Activated naive CD8-positive, alpha-beta T cell treated with anti-CD3 and anti-CD28 coated beads for 36 hours (primary cell): ENCODE measurements at regions not wholly inside any gene's neighbourhood (a gene's known extent, or its start where the extent isn't known, plus 50 kb on each side); places are given as distances from the start of the nearest gene placed in this dataset.

ENCODE experiments used
- DNase-seq: peaks from one replicate; pipeline ENCODE4 v3.0.0; 2021
- H3K27ac Mint-ChIP-seq: one replicate; pipeline ENCODE4 v1.8.0; 2022; ENCODE audit warnings: mild to moderate bottlenecking, moderate library complexity, mixed read lengths
- H3K27me3 Mint-ChIP-seq: one replicate; pipeline ENCODE4 v1.8.0; 2022; ENCODE audit warnings: mild to moderate bottlenecking, mixed read lengths
- H3K36me3 Mint-ChIP-seq: one replicate; pipeline ENCODE4 v1.8.0; 2021; ENCODE audit warnings: mild to moderate bottlenecking, mixed read lengths
- H3K4me1 Mint-ChIP-seq: one replicate; pipeline ENCODE4 v1.8.0; 2021; ENCODE audit warnings: mixed read lengths
- H3K4me3 Mint-ChIP-seq: one replicate; pipeline ENCODE4 v1.8.0; 2022; ENCODE audit warnings: mild to moderate bottlenecking, moderate library complexity, mixed read lengths
- H3K9me3 Mint-ChIP-seq: one replicate; pipeline ENCODE4 v1.8.0; 2022; ENCODE audit warnings: mixed read lengths

DNA sequence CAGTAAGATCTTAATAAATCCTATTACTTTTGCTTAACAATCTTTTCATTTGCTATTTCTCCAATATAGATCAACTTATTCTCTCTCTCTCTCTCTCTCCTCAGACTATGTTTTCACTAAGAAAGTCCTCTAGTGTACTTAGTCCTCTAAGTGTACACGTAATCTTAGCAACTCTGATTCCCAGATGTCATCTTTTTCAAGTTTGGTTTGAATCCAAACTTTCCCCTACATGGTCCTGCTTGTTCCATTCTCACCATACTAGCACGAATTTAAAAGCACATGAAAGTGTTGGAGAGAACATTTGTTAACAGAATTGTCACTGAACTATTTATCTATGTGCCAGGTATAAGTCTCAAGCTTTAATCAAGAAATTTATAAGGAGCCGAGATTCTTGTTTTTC lies 202.9 kb downstream of the SPRY2 start:
- no peak overlapping the region for H3K4me3 Mint-ChIP-seq
- no peak overlapping the region for H3K27ac Mint-ChIP-seq
- no peaks in the 10 kb centered on the region for H3K36me3 Mint-ChIP-seq
- no peak for DNase-seq
- peaks cover 4% of the 10 kb centered on the region for H3K27me3 Mint-ChIP-seq
- H3K4me1 Mint-ChIP-seq = no peaks in the 10 kb centered on the region
- no peaks in the 10 kb centered on the region for H3K9me3 Mint-ChIP-seq

- no peaks in the 10 kb centered on the region for H3K36me3 Mint-ChIP-seq
- H3K4me1 Mint-ChIP-seq = no peaks in the 10 kb centered on the region
- H3K9me3 Mint-ChIP-seq = no peaks in the 10 kb centered on the region
- peaks cover 9% of the 10 kb centered on the region for H3K27me3 Mint-ChIP-seq
- no peak overlapping the region for H3K4me3 Mint-ChIP-seq
- no peak for DNase-seq
- H3K27ac Mint-ChIP-seq = no peak overlapping the region
Measured at GRCh38 chr13:80134346-80134745, 206.6 kb downstream of the SPRY2 start.

GRCh38 chr13:80133631-80134261 lies 207.2 kb downstream of the SPRY2 start:
- Mint-ChIP-seq H3K4me1 (no peaks in the 10 kb centered on the region), H3K36me3 (no peaks in the 10 kb centered on the region), H3K9me3 (no peaks in the 10 kb centered on the region), H3K27me3 (peaks cover 9% of the 10 kb centered on the region), H3K27ac (no peak overlapping the region), H3K4me3 (no peak overlapping the region)
- no peak for DNase-seq

DNA sequence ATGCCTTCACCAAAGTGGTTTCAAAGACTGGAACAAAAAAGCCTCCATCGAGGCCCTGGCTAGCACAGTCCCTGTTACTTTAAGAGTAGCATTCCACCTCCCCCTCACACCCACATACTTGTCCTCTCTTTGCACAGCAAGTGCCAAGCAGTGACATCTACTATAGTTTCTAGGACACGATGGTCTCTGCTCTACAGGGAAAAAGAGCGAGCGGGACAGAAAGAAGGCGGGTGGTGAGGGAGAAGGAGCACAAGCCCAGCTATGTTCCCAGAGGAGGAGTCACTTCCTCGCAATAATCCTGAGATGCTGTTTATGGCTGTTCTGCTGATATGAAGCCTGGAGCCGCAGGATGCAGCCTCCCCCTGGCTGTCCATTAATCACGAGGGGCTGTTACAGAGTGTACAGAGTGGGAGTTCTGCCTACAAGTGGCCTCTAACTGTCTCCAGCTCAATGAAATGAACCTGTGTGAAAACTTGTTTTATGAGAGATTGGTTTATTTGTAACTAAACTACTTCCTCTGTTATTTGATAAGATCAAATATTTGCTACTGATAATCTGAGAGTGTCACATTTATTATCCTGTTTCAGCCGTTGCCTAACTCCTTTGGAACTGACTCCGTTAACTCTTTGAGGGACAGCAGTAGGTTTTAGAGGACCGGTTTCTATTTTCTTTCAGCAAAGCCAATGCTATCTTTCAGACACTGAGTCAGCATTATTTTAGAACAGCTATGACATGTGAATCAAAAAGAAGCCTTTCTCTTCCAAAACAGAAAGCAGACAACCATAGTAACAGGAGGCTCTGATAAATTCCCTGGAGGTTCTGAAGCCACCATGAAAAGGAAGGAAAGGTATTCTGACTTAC lies 208.0 kb downstream of the SPRY2 start:
- H3K4me3 Mint-ChIP-seq = no peak overlapping the region
- no peaks in the 10 kb centered on the region for H3K36me3 Mint-ChIP-seq
- no peaks in the 10 kb centered on the region for H3K9me3 Mint-ChIP-seq
- H3K4me1 Mint-ChIP-seq = no peaks in the 10 kb centered on the region
- no peak for DNase-seq
- no peak overlapping the region for H3K27ac Mint-ChIP-seq
- H3K27me3 Mint-ChIP-seq = peaks cover 7% of the 10 kb centered on the region

- no peaks in the 10 kb centered on the region for H3K4me1 Mint-ChIP-seq
- no peak overlapping the region for H3K27ac Mint-ChIP-seq
- DNase-seq = no peak
- no peak overlapping the region for H3K4me3 Mint-ChIP-seq
- peaks cover 5% of the 10 kb centered on the region for H3K27me3 Mint-ChIP-seq
- no peaks in the 10 kb centered on the region for H3K36me3 Mint-ChIP-seq
- no peaks in the 10 kb centered on the region for H3K9me3 Mint-ChIP-seq
Measured at GRCh38 chr13:80131204-80131603, 209.7 kb downstream of the SPRY2 start.

DNA sequence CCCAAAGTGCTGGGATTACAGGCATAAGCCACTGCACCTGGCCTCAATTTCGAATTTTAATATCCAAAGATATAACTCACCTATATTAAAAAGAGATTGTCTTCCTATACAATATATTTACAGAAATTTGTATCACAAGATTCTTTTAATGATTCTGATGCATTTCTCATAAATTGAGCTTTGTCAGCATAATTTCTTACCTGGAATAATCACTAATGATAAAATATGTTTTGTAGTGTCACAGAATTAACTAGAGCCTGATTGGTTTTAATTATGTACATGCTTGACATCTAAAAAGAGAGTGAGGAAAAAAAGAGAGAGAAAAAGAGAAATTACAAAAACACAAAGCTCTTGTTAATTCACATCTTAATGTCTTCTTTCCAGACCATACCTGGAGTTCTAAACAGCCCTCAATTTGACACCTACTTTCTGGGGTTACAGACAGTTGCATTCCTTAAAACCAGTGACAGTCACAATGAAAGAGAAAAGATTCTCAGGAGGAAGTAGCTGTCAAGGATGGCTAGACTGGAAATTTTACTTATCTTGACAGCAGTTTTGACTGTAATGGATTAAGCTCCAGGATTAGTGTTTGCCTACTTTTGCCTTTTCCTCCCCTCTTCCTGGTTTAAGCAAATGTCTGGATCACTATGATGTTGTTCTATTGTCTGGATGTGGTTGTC lies 214.4 kb downstream of the SPRY2 start:
- Mint-ChIP-seq H3K4me1 (no peaks in the 10 kb centered on the region), H3K27ac (no peak overlapping the region), H3K27me3 (no peaks in the 10 kb centered on the region), H3K9me3 (no peaks in the 10 kb centered on the region), H3K4me3 (no peak overlapping the region), H3K36me3 (no peaks in the 10 kb centered on the region)
- DNase-seq = no peak

GRCh38 chr13:80123945-80124344 lies 217.0 kb downstream of the SPRY2 start:
- H3K4me3 Mint-ChIP-seq = no peak overlapping the region
- no peaks in the 10 kb centered on the region for H3K27me3 Mint-ChIP-seq
- no peak for DNase-seq
- H3K9me3 Mint-ChIP-seq = no peaks in the 10 kb centered on the region
- H3K36me3 Mint-ChIP-seq = no peaks in the 10 kb centered on the region
- H3K4me1 Mint-ChIP-seq = no peaks in the 10 kb centered on the region
- no peak overlapping the region for H3K27ac Mint-ChIP-seq

DNA sequence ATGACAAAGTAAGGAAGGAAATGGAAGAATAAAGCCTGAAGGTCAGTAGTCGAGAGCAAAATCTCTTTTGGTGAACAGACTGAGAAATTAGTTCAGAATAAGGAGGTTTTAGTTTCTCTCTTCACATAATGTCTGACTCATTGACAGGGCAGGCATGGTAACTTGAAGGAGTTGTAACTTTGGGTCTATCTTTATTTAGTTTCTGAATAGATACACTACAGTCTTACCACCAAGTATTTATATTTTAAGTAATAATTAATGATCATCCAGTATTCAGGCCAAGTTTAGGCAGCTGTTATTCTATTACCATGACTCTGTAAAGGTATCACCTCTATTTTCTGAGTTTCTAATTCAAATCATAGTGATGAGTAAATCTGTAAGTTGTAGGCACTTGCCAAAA lies 219.9 kb downstream of the SPRY2 start:
- Mint-ChIP-seq H3K4me1 (no peaks in the 10 kb centered on the region), H3K4me3 (no peak overlapping the region)

DNA sequence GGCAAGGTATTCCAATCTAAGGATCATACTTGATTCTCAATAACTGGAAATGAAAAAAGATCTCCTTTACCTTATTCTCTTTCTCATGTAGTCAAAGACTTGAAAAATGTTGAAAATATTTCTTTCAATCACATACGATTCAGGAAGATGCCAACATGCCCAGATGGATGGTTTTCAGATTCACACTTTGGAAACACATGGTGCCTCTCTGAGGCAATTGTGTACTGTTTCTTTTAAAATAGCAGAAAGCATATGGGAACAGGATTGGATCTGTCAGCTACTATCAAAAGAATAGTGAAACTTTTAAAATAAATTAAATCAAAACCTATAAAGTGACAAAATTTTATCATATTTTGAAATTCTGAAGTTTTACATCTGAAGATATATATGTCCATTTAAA lies 222.4 kb downstream of the SPRY2 start:
- DNase-seq = no peak
- Mint-ChIP-seq H3K9me3 (no peaks in the 10 kb centered on the region), H3K4me3 (no peak overlapping the region), H3K27ac (no peak overlapping the region), H3K36me3 (no peaks in the 10 kb centered on the region), H3K27me3 (no peaks in the 10 kb centered on the region), H3K4me1 (no peaks in the 10 kb centered on the region)

More for the DNA sequence above, 219.9 kb downstream of the SPRY2 start:
- H3K27ac Mint-ChIP-seq = no peak overlapping the region
- H3K9me3 Mint-ChIP-seq = no peaks in the 10 kb centered on the region
- H3K36me3 Mint-ChIP-seq = no peaks in the 10 kb centered on the region
- DNase-seq = no peak
- no peaks in the 10 kb centered on the region for H3K27me3 Mint-ChIP-seq

DNA sequence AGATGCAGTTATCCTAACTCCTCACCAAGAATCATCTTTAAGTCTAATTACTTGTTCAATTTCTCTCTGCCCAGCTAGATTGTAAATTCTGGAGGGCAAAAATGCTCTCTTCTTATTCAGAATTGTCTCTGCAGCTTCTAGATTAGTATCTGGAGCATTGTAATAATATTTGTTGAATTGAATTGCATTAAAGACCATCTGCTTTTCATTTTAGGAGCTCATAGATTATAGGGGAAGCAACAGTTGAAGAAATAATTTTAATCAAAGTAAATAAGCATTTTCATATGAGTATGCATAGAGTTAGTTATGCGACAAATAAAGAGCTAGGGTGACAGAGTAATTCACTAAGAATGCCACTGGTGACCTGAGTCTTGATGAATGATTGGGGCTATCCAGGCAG lies 222.8 kb downstream of the SPRY2 start:
- Mint-ChIP-seq H3K4me3 (no peak overlapping the region), H3K36me3 (no peaks in the 10 kb centered on the region), H3K9me3 (no peaks in the 10 kb centered on the region), H3K27me3 (no peaks in the 10 kb centered on the region), H3K4me1 (no peaks in the 10 kb centered on the region), H3K27ac (no peak overlapping the region)
- no peak for DNase-seq

- Mint-ChIP-seq H3K4me1 (no peaks in the 10 kb centered on the region), H3K36me3 (no peaks in the 10 kb centered on the region), H3K4me3 (no peak overlapping the region), H3K27me3 (no peaks in the 10 kb centered on the region), H3K9me3 (no peaks in the 10 kb centered on the region), H3K27ac (no peak overlapping the region)
- no peak for DNase-seq
Measured at GRCh38 chr13:80117515-80117914, 223.4 kb downstream of the SPRY2 start.

DNA sequence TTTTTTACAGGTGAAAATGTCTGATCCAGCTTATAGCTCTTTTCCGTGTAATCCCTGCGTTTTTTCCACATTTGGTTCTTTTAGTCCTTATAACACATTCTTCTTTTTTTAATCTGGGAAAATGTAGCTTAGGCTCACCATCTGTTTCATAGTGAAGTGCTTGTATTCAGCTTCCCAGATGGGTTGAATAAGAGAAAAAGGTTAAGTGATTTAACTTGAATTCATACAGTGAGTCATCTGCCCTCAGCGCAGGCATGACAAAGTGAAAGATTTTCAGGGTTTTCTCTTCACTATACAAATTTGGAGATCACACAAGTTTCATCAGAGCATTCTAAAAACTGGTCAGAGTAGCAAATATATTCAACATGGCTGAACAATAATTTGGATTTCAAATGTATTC lies 224.8 kb downstream of the SPRY2 start:
- H3K36me3 Mint-ChIP-seq = no peaks in the 10 kb centered on the region
- no peaks in the 10 kb centered on the region for H3K27me3 Mint-ChIP-seq
- H3K4me1 Mint-ChIP-seq = no peaks in the 10 kb centered on the region

GRCh38 chr13:80115616-80116015 lies 225.3 kb downstream of the SPRY2 start:
- no peak overlapping the region for H3K4me3 Mint-ChIP-seq
- H3K9me3 Mint-ChIP-seq = no peaks in the 10 kb centered on the region
- H3K4me1 Mint-ChIP-seq = no peaks in the 10 kb centered on the region
- H3K27ac Mint-ChIP-seq = no peak overlapping the region
- no peaks in the 10 kb centered on the region for H3K36me3 Mint-ChIP-seq
- H3K27me3 Mint-ChIP-seq = no peaks in the 10 kb centered on the region
- DNase-seq = no peak

More for the DNA sequence above, 224.8 kb downstream of the SPRY2 start:
- Mint-ChIP-seq H3K9me3 (no peaks in the 10 kb centered on the region), H3K27ac (no peak overlapping the region), H3K4me3 (no peak overlapping the region)
- DNase-seq = no peak

DNA sequence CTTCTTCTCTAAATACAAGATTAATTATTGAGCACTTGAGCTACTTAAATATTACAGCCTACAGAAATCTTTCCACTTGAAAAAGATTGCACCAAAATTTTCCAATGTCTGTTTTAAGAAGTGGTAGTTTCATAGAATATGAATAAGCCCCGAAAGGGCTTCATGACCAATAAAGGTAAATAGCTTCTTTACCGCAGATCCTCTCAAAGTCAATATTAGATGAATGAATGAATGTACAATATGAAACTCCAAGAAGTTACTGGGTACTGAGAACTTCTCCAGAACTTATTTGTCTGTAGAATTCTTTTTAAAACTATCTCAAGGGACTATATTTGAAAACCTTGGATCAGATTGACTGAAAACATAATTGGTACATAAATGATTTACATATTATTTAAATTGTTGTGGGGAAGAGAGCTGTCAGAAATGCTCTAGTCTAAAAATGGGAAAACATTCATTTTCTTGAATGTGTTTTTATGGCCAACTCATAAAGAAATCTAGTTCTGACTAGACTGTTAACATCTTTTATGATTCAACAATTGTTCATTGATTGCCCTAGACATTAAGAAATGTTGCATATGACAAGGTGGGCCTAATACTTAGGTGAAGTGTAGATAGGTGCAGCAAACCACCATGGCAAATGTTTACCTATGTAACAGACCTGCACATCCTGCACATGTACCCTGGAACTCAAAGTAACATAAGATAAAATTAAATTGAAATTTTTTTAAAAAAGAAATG lies 227.0 kb downstream of the SPRY2 start:
- Mint-ChIP-seq H3K9me3 (no peaks in the 10 kb centered on the region), H3K4me3 (no peak overlapping the region), H3K27ac (no peak overlapping the region), H3K27me3 (peaks cover 5% of the 10 kb centered on the region), H3K36me3 (no peaks in the 10 kb centered on the region), H3K4me1 (no peaks in the 10 kb centered on the region)
- no peak for DNase-seq

GRCh38 chr13:80109303-80109702 lies 231.6 kb downstream of the SPRY2 start:
- Mint-ChIP-seq H3K36me3 (no peaks in the 10 kb centered on the region), H3K27ac (no peak overlapping the region), H3K4me3 (no peak overlapping the region), H3K27me3 (peaks cover 5% of the 10 kb centered on the region), H3K9me3 (no peaks in the 10 kb centered on the region), H3K4me1 (no peaks in the 10 kb centered on the region)
- no peak for DNase-seq
